ENCODE measurements at regions not wholly inside any gene's neighbourhood (a gene's known extent, or its start where the extent isn't known, plus 50 kb on each side); places are given as distances from the start of the nearest gene placed in this dataset.

DNA sequence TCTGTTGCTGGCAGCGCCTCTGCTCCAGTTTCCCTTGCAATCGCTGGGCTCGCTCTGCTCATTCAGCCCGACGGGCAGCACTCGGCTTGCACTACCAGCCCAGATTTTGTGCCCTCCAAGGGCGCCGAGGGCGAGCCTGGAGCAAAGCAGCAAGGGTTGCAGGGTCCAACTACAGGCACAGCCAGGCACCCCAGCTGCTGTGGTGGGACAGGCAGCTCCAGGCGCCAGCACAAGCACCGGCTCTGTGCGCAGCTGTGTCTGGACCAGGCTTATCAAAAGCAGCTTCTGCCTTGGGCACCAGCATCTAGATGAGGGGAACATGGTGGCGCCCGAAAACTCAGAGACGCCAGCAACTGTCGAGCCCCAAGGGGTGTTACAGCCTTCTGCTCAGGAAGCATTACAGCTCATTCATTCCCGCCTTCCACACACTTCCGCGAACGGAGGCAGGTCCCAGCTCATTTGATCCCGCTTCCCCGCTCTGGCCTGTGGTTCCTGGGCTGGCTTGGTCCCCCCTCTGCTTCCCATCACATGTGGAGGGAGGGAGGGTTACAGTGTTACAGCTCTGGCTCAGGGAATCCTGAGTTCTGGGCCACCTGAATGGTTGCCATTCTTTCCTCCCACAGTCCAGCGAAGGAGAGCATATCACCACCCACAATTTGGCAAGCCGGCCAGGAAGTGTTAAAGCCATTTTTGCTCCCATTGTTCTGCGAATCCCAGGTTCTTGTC lies 409.9 kb upstream of the ALCAM start:
- TF ChIP-seq, protein P1, sequence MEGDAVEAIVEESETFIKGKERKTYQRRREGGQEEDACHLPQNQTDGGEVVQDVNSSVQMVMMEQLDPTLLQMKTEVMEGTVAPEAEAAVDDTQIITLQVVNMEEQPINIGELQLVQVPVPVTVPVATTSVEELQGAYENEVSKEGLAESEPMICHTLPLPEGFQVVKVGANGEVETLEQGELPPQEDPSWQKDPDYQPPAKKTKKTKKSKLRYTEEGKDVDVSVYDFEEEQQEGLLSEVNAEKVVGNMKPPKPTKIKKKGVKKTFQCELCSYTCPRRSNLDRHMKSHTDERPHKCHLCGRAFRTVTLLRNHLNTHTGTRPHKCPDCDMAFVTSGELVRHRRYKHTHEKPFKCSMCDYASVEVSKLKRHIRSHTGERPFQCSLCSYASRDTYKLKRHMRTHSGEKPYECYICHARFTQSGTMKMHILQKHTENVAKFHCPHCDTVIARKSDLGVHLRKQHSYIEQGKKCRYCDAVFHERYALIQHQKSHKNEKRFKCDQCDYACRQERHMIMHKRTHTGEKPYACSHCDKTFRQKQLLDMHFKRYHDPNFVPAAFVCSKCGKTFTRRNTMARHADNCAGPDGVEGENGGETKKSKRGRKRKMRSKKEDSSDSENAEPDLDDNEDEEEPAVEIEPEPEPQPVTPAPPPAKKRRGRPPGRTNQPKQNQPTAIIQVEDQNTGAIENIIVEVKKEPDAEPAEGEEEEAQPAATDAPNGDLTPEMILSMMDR (IDR thresholded peaks at IDR 0.05; ENCODE audit: poor library complexity), result no peak
- no peak for TF ChIP-seq EZH2 (IDR thresholded peaks at IDR 0.05; ENCODE audit: borderline replicate concordance)
